ENCODE measurements at regions not wholly inside any gene's neighbourhood (a gene's known extent, or its start where the extent isn't known, plus 50 kb on each side); places are given as distances from the start of the nearest gene placed in this dataset.
"Not testable (repeated sequence)": the region's sequence is repeated elsewhere in the genome, so short reads cannot be mapped to it uniquely, and the experiment has no call there.

GRCh38 chr2:61737841-61738240, 116.0 kb downstream of the FAM161A start:
- DNase-seq, result no peak
- H3K36me3 Mint-ChIP-seq, result no peaks in the 10 kb centered on the region
- CTCF ChIA-PET, result no interaction called here
- H3K9me3 Mint-ChIP-seq, result no peaks in the 10 kb centered on the region
- no peak overlapping the region for H3K27ac Mint-ChIP-seq
- H3K4me1 Mint-ChIP-seq, result no peaks in the 10 kb centered on the region
- H3K4me3 Mint-ChIP-seq, result no peak overlapping the region
- H3K27me3 Mint-ChIP-seq, result peaks cover 5% of the 10 kb centered on the region

GRCh38 chr2:61736953-61737352, 116.9 kb downstream of the FAM161A start:
- CTCF ChIA-PET, result no interaction called here
- no peaks in the 10 kb centered on the region for H3K36me3 Mint-ChIP-seq
- H3K4me1 Mint-ChIP-seq, result no peaks in the 10 kb centered on the region
- H3K27me3 Mint-ChIP-seq, result peaks cover 5% of the 10 kb centered on the region
- H3K27ac Mint-ChIP-seq, result no peak overlapping the region
- DNase-seq, result no peak
- H3K9me3 Mint-ChIP-seq, result no peaks in the 10 kb centered on the region
- H3K4me3 Mint-ChIP-seq, result no peak overlapping the region

GRCh38 chr2:61733563-61733962, 120.3 kb downstream of the FAM161A start:
- CTCF ChIA-PET, result no interaction called here
- no peak overlapping the region for H3K27ac Mint-ChIP-seq
- H3K9me3 Mint-ChIP-seq, result no peaks in the 10 kb centered on the region

DNA sequence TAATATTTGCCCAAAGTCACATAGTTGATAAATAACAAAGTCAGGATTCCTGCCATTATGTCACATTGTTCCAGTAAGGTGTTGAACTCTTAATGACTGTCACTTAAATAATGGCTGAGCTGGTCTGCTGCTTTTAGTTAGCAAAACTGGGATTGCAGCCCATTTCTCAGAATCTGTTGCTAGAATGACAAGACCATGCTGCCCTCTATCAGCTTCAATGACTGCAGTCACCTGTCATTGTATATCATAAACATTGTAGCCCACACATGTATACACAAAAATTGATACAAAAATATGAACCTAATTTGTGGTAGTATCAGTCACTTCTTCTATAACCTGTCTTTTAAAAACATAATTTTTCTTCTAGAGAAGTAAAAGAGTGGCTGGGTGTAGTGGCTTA, 121.1 kb downstream of the FAM161A start:
- DNase-seq, result no peak
- Mint-ChIP-seq H3K4me1 (no peaks in the 10 kb centered on the region), H3K27me3 (peaks cover 19% of the 10 kb centered on the region), H3K36me3 (no peaks in the 10 kb centered on the region), H3K9me3 (no peaks in the 10 kb centered on the region), H3K27ac (no peak overlapping the region), H3K4me3 (no peak overlapping the region)
- CTCF ChIA-PET, result no interaction called here

More at GRCh38 chr2:61733563-61733962, 120.3 kb downstream of the FAM161A start:
- DNase-seq, result no peak
- Mint-ChIP-seq H3K36me3 (no peaks in the 10 kb centered on the region), H3K4me3 (no peak overlapping the region), H3K4me1 (no peaks in the 10 kb centered on the region), H3K27me3 (peaks cover 19% of the 10 kb centered on the region)

- no peak overlapping the region for H3K4me3 Mint-ChIP-seq
- CTCF ChIA-PET, result no interaction called here
- no peak for DNase-seq
- no peaks in the 10 kb centered on the region for H3K36me3 Mint-ChIP-seq
- H3K4me1 Mint-ChIP-seq, result no peaks in the 10 kb centered on the region
- peaks cover 19% of the 10 kb centered on the region for H3K27me3 Mint-ChIP-seq
- H3K9me3 Mint-ChIP-seq, result peaks cover 2% of the 10 kb centered on the region
- no peak overlapping the region for H3K27ac Mint-ChIP-seq
These were observed 126.1 kb downstream of the FAM161A start for GRCh38 chr2:61727746-61728145.

DNA sequence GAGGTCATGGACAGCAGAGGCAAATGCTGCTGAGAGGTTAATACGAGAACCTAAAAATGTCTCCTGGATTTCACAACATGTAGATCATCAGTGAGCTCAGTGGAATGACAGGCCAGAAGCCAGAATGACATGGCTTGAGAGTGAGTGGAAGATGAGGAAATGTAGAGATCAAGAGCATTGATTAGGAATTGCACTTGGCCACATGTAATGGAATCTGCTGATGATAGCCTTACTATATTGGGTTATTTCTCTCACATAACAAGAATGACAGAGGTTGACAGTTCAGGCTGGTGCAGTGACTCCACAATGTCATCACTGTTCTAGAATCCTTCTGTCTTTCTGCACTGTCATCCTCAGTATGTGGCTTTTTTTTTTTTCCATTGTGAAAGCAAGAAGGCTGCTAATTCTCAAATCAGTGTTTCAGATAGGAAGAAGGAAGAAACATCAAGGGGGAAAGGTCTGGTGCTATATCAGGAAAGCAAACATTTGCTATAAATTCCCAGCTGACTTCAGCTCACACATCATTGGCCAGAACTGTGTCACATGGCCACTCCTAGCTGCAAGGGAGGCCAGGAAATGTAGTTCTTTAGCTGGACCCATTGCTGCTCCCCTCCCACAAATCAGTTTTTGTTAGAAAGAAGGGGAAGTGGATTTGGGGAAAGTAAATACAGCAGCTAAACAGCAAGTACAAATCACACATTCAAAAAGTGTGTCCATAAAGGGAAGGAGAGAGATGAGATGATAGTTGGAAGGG, 127.2 kb downstream of the FAM161A start:
- H3K4me1 Mint-ChIP-seq, result no peaks in the 10 kb centered on the region
- no peaks in the 10 kb centered on the region for H3K36me3 Mint-ChIP-seq
- H3K27ac Mint-ChIP-seq, result no peak overlapping the region
- H3K27me3 Mint-ChIP-seq, result peaks cover 16% of the 10 kb centered on the region
- peaks cover 2% of the 10 kb centered on the region for H3K9me3 Mint-ChIP-seq
- DNase-seq, result no peak
- CTCF ChIA-PET, result no interaction called here
- no peak overlapping the region for H3K4me3 Mint-ChIP-seq

GRCh38 chr2:61723364-61723763, 130.5 kb downstream of the FAM161A start:
- H3K36me3 Mint-ChIP-seq, H3K4me3 Mint-ChIP-seq, DNase-seq, H3K27ac Mint-ChIP-seq, H3K9me3 Mint-ChIP-seq, H3K4me1 Mint-ChIP-seq: not testable (repeated sequence)
- peaks cover 14% of the 10 kb centered on the region for H3K27me3 Mint-ChIP-seq
- CTCF ChIA-PET, result interaction anchor here (0.6 kb wide), 1 partner anchor 48 kb away, joined by 3 read pairs; no protein-coding TSS in a partner anchor

GRCh38 chr2:61722800-61723199, 131.1 kb downstream of the FAM161A start:
- no peak overlapping the region for H3K4me3 Mint-ChIP-seq
- H3K36me3 Mint-ChIP-seq, result no peaks in the 10 kb centered on the region
- peaks cover 14% of the 10 kb centered on the region for H3K27me3 Mint-ChIP-seq
- CTCF ChIA-PET, result no interaction called here
- DNase-seq, result no peak
- no peak overlapping the region for H3K27ac Mint-ChIP-seq
- H3K9me3 Mint-ChIP-seq, result peaks cover 2% of the 10 kb centered on the region
- no peaks in the 10 kb centered on the region for H3K4me1 Mint-ChIP-seq

GRCh38 chr2:61722318-61722717, 131.5 kb downstream of the FAM161A start:
- no peaks in the 10 kb centered on the region for H3K4me1 Mint-ChIP-seq
- no peaks in the 10 kb centered on the region for H3K36me3 Mint-ChIP-seq
- DNase-seq, result no peak
- CTCF ChIA-PET, result no interaction called here
- no peak overlapping the region for H3K4me3 Mint-ChIP-seq
- H3K9me3 Mint-ChIP-seq, result peaks cover 2% of the 10 kb centered on the region
- no peak overlapping the region for H3K27ac Mint-ChIP-seq
- H3K27me3 Mint-ChIP-seq, result peaks cover 14% of the 10 kb centered on the region

DNA sequence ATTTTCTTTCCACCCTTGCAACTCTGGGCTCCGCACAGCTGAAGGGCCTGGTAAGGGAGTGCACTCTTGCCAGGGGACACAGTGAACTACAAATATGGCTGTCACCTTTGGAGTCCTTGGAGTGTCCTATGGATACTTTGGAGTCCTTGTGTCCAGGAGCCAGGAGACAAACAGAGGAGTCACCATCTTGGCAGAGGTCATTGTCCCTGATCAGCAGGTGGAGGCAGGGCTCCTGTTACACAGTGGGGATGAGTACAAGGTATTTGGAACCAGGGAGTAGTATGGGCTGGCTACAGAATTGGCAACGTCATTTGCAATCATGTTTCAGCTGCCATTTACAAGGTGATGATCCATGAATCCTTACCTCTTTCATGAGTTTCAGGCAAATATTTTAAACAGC, 132.5 kb downstream of the FAM161A start:
- CTCF ChIA-PET, result no interaction called here
- Mint-ChIP-seq H3K9me3 (no peaks in the 10 kb centered on the region), H3K4me3 (no peak overlapping the region), H3K4me1 (no peaks in the 10 kb centered on the region), H3K27ac (no peak overlapping the region), H3K36me3 (no peaks in the 10 kb centered on the region), H3K27me3 (peaks cover 14% of the 10 kb centered on the region)
- no peak for DNase-seq

DNA sequence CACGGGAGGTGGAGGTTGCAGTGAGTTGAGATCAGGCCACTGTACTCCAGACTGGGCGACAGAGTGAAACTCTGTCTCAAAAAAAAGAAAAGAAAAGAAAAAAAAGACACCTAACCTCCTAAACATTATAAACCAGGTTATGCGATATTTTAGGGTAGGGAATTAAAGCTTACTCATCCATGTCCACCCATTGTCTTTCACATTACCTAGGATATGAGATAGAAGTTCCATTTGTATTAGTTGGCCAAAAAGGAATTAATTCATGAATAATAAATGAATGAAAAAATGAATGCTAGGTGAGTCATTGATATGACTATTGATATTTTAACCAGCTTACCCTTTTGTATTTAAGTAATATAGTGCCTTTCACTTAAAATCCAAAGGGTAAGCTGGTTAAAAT, 132.9 kb downstream of the FAM161A start:
- H3K27ac Mint-ChIP-seq, result no peak overlapping the region
- H3K27me3 Mint-ChIP-seq, result peaks cover 10% of the 10 kb centered on the region
- no peaks in the 10 kb centered on the region for H3K36me3 Mint-ChIP-seq
- no peak for DNase-seq
- CTCF ChIA-PET, result no interaction called here
- H3K4me1 Mint-ChIP-seq, result no peaks in the 10 kb centered on the region
- H3K9me3 Mint-ChIP-seq, result no peaks in the 10 kb centered on the region
- no peak overlapping the region for H3K4me3 Mint-ChIP-seq

DNA sequence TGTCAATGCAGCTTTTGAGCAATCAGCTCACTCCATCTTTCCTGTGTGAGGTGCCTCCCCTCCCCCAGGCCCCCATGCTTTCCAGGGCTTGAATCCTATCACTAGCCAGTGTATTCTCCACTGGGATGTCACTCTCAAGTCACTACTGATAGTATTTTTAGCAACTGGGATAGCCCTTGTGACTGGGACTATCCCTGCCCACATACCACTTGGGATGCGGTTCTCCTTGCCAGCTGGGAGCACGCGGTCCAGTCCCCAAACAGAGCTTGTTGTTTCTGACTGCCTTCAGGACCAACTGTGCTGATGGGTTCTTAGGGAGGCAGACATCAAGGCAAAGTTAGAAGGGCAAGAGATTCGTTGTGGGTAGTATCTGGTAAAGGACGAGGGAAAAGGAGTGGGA, 134.9 kb downstream of the FAM161A start:
- Mint-ChIP-seq H3K27me3 (peaks cover 10% of the 10 kb centered on the region), H3K36me3 (no peaks in the 10 kb centered on the region), H3K4me1 (no peaks in the 10 kb centered on the region), H3K9me3 (no peaks in the 10 kb centered on the region), H3K27ac (no peak overlapping the region), H3K4me3 (no peak overlapping the region)
- CTCF ChIA-PET, result no interaction called here
- DNase-seq, result no peak

GRCh38 chr2:61715506-61715905, 138.4 kb downstream of the FAM161A start:
- CTCF ChIA-PET, result no interaction called here
- no peaks in the 10 kb centered on the region for H3K36me3 Mint-ChIP-seq
- H3K9me3 Mint-ChIP-seq, result no peaks in the 10 kb centered on the region
- no peak overlapping the region for H3K27ac Mint-ChIP-seq
- H3K27me3 Mint-ChIP-seq, result peaks cover 7% of the 10 kb centered on the region
- no peak overlapping the region for H3K4me3 Mint-ChIP-seq
- no peaks in the 10 kb centered on the region for H3K4me1 Mint-ChIP-seq
- DNase-seq, result no peak

- Mint-ChIP-seq H3K4me1 (no peaks in the 10 kb centered on the region), H3K27ac (no peak overlapping the region), H3K27me3 (peaks cover 4% of the 10 kb centered on the region), H3K36me3 (no peaks in the 10 kb centered on the region), H3K9me3 (no peaks in the 10 kb centered on the region), H3K4me3 (no peak overlapping the region)
- no peak for DNase-seq
- CTCF ChIA-PET, result no interaction called here
These were observed 139.7 kb downstream of the FAM161A start for GRCh38 chr2:61714210-61714609.

DNA sequence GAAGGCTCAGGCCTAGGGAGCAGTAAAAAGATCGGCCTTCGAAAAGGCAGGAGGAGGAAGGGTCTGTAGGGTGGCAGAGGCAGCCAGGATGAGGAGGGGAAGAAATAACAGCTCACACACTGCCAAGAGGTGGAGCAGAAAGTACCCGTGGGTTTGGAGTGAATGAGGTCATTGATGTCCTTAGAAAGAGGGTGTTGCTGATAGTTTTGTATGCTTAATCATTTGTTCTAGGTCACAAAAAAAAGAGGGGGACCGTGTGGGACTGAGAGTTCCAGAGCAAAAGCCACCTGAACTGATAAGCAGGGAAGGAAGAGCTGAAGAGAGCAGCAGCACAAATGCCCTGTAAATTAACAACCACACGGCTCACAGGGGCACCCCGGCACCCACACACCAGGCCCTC, 140.4 kb downstream of the FAM161A start:
- no peaks in the 10 kb centered on the region for H3K4me1 Mint-ChIP-seq
- CTCF ChIA-PET, result no interaction called here
- DNase-seq, result no peak
- no peak overlapping the region for H3K4me3 Mint-ChIP-seq
- no peaks in the 10 kb centered on the region for H3K9me3 Mint-ChIP-seq
- H3K27ac Mint-ChIP-seq, result no peak overlapping the region
- peaks cover 2% of the 10 kb centered on the region for H3K27me3 Mint-ChIP-seq
- no peaks in the 10 kb centered on the region for H3K36me3 Mint-ChIP-seq

DNA sequence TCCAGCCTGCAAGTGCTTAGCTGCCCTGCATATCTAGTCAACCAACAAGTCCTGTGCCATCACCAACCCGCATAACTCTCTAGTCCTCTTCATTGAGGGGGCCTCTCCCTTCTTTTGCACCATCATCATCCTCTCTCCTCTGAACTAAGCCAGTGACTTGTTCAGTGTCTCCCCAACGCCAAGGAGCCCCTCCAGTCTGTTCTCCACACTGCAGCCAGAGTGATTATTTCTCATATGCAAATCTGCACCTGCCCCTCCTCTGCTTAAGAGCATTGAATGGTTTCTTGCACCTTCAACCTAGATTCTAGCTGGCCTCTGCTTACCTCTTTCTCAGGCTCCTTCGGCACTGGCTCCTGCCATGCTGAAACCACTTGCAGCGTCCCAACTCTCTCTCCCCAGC, 141.8 kb downstream of the FAM161A start:
- H3K27me3 Mint-ChIP-seq, result peaks cover 3% of the 10 kb centered on the region
- no peaks in the 10 kb centered on the region for H3K9me3 Mint-ChIP-seq
- no peak for DNase-seq
- H3K4me3 Mint-ChIP-seq, result no peak overlapping the region
- H3K27ac Mint-ChIP-seq, result no peak overlapping the region
- H3K36me3 Mint-ChIP-seq, result no peaks in the 10 kb centered on the region
- CTCF ChIA-PET, result no interaction called here
- peaks cover 2% of the 10 kb centered on the region for H3K4me1 Mint-ChIP-seq

Data from activated naive CD4-positive, alpha-beta T cell treated with anti-CD3 and anti-CD28 coated beads, Interleukin-2, amount 10 ng/mL, durations not matched to agents 7 days and 5 days (primary cell).